Pancreas (tissue), 10 donors: ENCODE measurements at regions not wholly inside any gene's neighbourhood (a gene's known extent, or its start where the extent isn't known, plus 50 kb on each side); places are given as distances from the start of the nearest gene placed in this dataset.

Experiments used
- ATAC-seq, 4 donors: fragments of 200-7000 bp; cut with Tn5 transposase; one replicate each; pipeline versions ENCODE4 v1.8.0 to v1.9.1; 2020; ENCODE audit warnings: mild to moderate bottlenecking in 4 of 4, moderate library complexity in 4 of 4
- DNase-seq, 6 donors: peaks; one replicate each; pipeline ENCODE4 v3.0.0-alpha.2; 2020
- FAIRE-seq: peaks from 2 replicates; lab custom pipeline; 2012; peaks lifted over from hg19 to GRCh38; lab: Jason Lieb, UNC
- H3K27ac ChIP-seq, 4 donors: fragments of 200-600 bp; sonication (generic); 1 replicate in 3 of 4; 2 replicates in 1 of 4; pipeline versions ENCODE4 v1.5.0 to v1.8.0; 2020
- H3K27me3 ChIP-seq, 4 donors: fragments of 200-600 bp; one replicate each; pipeline ENCODE4 v1.8.0; 2021
- H3K36me3 ChIP-seq, 3 donors: fragments of 200-600 bp; sonication (generic) in 1 of 3; one replicate each; pipeline versions ENCODE4 v1.5.0 to v1.8.0; 2020 to 2021
- H3K4me1 ChIP-seq, 3 donors: fragments of 200-600 bp; one replicate each; pipeline ENCODE4 v1.8.0; 2021
- H3K4me3 ChIP-seq, 4 donors: fragments of 200-600 bp; sonication (generic) in 2 of 4; one replicate each; pipeline versions ENCODE4 v1.5.0 to v1.8.0; 2020 to 2021
- H3K9me3 ChIP-seq, 4 donors: fragments of 200-600 bp; one replicate each; pipeline ENCODE4 v1.8.0; 2021
- WGBS, 2 donors: extraction: QIAGEN DNeasy Blood & Tissue Kit; methylation state at CpG; one replicate each; pipeline ENCODE4 v1.1.7; 2013; 5-methylcytosine and 5-hydroxymethylcytosine counted together
- intact Hi-C, 3 donors: fragments of 100-400 bp; cut with DNase I; formaldehyde crosslinking; loops; one replicate each; pipeline versions ENCODE4 v1.11.1 to v1.14.2; 2022
- TF ChIP-seq, protein P1 (sequence below), 4 donors: fragments of 200-600 bp; sonication (generic) in 3 of 4; IDR thresholded peaks; one replicate each; pipeline versions ENCODE4 v1.5.0 to v1.8.0; 2021; ENCODE audit warnings: antibody characterized with exemption in 4 of 4
- donor health status: healthy with polysubstance abuse.
- donor health status: DM: no; HTN: no; CAD: no; lungs with moderate emphysema.
- donor health status: DM: no; HTN: no; CAD: no.
- donor health status: control.
- donor health status: control.
- donor health status: Bipolar disorder and iron deficiency.
- donor health status: DM: yes; HTN: yes; CAD: no.
- donor health status: DM: no; HTN: no; CAD: no.
- donor health status: DM: no; HTN: no; CAD: no.
- donor health status: DM: yes; HTN: yes; CAD: no.

DNA sequence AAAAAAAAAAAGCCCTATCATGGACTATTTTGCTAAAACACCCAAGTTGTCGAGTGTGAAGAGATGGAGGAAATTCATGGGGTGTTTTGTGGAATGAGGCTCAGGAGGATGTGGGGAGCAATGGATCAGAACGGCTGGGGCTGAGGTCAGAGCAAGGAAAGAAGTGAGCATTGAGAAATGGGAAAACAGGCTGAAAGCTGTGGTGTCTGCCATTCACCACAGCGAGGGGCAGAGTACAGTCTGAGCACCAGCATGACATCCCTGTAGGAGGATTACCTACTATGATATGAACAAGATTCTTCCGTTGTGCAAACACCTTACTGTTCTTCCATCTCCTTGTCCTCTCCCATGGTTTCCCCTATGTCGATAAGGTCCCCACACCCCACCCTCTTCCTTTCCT is 193.1 kb downstream of the TMEM114 start:
- FAIRE-seq = no peak
- 80 to 84% methylated on average over 5 of the region's 5 CpGs for WGBS, 2 donors

DNA sequence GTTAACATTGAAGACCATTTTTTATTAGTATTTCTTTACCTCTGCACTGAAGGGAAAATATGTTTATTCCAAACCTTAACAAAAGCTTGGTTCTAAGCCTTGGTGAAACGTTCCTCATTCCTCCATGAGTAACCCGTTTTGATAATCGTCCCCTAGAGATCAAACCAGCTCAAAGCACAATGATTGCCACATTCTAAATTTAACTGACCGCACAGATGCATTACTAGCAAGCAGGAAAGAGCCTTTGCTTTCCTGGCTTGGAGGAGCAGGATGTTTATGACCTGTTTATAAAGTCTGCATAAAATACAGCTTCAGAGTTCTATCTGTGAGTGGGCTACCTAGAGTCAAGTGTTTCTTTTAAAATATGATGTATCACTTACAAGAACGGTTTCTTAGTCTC is 193.8 kb downstream of the TMEM114 start:
- TF ChIP-seq, protein P1, sequence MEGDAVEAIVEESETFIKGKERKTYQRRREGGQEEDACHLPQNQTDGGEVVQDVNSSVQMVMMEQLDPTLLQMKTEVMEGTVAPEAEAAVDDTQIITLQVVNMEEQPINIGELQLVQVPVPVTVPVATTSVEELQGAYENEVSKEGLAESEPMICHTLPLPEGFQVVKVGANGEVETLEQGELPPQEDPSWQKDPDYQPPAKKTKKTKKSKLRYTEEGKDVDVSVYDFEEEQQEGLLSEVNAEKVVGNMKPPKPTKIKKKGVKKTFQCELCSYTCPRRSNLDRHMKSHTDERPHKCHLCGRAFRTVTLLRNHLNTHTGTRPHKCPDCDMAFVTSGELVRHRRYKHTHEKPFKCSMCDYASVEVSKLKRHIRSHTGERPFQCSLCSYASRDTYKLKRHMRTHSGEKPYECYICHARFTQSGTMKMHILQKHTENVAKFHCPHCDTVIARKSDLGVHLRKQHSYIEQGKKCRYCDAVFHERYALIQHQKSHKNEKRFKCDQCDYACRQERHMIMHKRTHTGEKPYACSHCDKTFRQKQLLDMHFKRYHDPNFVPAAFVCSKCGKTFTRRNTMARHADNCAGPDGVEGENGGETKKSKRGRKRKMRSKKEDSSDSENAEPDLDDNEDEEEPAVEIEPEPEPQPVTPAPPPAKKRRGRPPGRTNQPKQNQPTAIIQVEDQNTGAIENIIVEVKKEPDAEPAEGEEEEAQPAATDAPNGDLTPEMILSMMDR (IDR thresholded peaks at IDR 0.05) = no peak
- no peak for FAIRE-seq
- 56 to 58% methylated on average over 5 of the region's 5 CpGs for WGBS, 2 donors

More for the DNA sequence above, 193.1 kb downstream of the TMEM114 start:
- Histone ChIP-seq H3K27ac (no peak overlapping the region), H3K27me3 (no peaks in the 10 kb centered on the region), H3K4me3 (no peak overlapping the region), H3K9me3 (no peaks in the 10 kb centered on the region), H3K4me1 (no peaks in the 10 kb centered on the region), H3K36me3 (no peaks in the 10 kb centered on the region)
- TF ChIP-seq, protein P1 (IDR thresholded peaks at IDR 0.05) = no peak
- DNase-seq (no peak), ATAC-seq (no peak)
- intact Hi-C loops = no loop called here

DNA sequence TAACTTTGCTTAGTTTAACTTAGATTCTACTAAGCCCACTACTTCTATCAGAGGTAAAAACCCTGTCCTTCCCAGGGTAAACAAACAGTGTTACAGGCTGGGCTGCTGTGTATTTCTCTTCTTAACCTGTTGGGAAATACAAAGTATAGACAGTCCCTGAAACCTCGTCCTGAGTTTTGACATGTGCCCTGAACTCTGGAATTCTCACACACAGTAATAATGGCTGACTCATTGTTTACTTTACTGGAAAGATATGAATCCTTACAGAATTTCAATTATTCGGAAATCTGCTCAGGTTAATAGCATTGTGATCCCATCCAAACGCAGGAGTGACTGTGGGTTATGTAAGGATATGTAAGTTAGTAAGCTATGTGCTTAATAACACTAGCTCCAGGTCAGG is 199.1 kb downstream of the TMEM114 start:
- intact Hi-C loops = no loop called here
- no peaks in the 10 kb centered on the region for H3K27me3 ChIP-seq
- no peak overlapping the region for H3K27ac ChIP-seq
- H3K9me3 ChIP-seq = no peaks in the 10 kb centered on the region
- H3K4me3 ChIP-seq = no peak overlapping the region
- no peaks in the 10 kb centered on the region for H3K36me3 ChIP-seq
- FAIRE-seq (no peak), ATAC-seq (peak; percentile 91 to 97 (median 94)), DNase-seq (peak in 3 of 6 donors; percentile 15 to 37 (median 30))
- TF ChIP-seq, protein P1 (IDR thresholded peaks at IDR 0.05) = no peak
- WGBS, 2 donors = 7 to 13% methylated on average over 3 of the region's 3 CpGs
- H3K4me1 ChIP-seq = peaks cover 6 to 8% (median 7%) of the 10 kb centered on the region in 3 donors

More for the DNA sequence above, 193.8 kb downstream of the TMEM114 start:
- Histone ChIP-seq H3K27ac (no peak overlapping the region), H3K4me1 (peaks cover 3 to 5% (median 5%) of the 10 kb centered on the region in 3 donors), H3K27me3 (no peaks in the 10 kb centered on the region), H3K9me3 (no peaks in the 10 kb centered on the region), H3K4me3 (no peak overlapping the region), H3K36me3 (no peaks in the 10 kb centered on the region)
- intact Hi-C loops = no loop called here
- DNase-seq (no peak), ATAC-seq (no peak)

DNA sequence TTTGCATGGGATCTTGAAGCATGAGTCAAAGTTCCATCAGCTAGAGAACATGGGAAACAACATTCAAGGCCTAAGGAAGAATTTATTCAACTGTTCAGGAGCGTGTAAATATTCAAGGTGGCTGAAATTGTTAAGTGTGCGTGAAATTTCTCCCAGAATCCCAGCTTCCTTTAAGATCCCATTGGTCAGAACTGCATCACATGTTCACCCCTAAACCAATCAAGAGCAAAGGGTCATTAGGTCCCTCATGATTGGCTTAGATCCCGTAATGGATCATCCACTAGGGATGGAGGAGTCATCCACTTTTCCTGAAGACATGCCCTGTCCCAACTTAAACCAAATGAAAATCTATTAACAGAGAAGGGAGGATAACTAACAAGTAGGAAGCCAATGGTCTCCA is 201.6 kb downstream of the TMEM114 start:
- DNase-seq = no peak
- intact Hi-C loops = no loop called here
- Histone ChIP-seq H3K4me3 (no peak overlapping the region), H3K27ac (no peak overlapping the region), H3K4me1 (peaks cover 6 to 8% (median 7%) of the 10 kb centered on the region in 3 donors), H3K27me3 (no peaks in the 10 kb centered on the region), H3K9me3 (no peaks in the 10 kb centered on the region), H3K36me3 (no peaks in the 10 kb centered on the region)
- WGBS, 2 donors = 92 to 94% methylated on average over 3 of the region's 3 CpGs
- no peak for FAIRE-seq
- TF ChIP-seq, protein P1 (IDR thresholded peaks at IDR 0.05) = no peak
- no peak for ATAC-seq

DNA sequence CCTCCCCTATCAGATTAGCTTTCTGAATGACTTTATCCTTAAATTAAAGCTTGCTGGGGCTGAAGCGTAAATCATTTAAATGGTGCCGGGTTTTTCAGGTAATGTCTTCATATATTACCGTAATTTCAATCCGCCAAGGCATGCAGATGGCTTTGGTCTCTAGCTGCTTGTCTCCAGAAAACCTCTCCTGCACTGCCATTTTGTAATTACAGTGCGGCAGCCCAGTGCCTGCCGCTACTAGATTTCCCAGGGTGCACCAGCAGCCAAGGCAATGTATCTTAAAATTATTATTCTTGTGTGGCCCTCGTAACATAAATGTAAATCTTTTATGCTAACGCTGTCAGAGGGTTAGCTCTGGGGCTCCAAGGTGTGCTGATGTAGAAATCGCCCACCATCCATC is 208.5 kb downstream of the TMEM114 start:
- intact Hi-C loops = no loop called here
- DNase-seq (no peak), FAIRE-seq (no peak), ATAC-seq (no peak)
- TF ChIP-seq, protein P1 (IDR thresholded peaks at IDR 0.05) = no peak
- Histone ChIP-seq H3K4me3 (no peak overlapping the region), H3K27me3 (no peaks in the 10 kb centered on the region), H3K36me3 (no peaks in the 10 kb centered on the region), H3K27ac (no peak overlapping the region), H3K9me3 (no peaks in the 10 kb centered on the region), H3K4me1 (no peaks in the 10 kb centered on the region)
- WGBS, 2 donors = 89 to 90% methylated on average over 9 of the region's 9 CpGs
